DND-41 (cell line): ENCODE measurements at regions not wholly inside any gene's neighbourhood (a gene's known extent, or its start where the extent isn't known, plus 50 kb on each side); places are given as distances from the start of the nearest gene placed in this dataset.
"Not testable (repeated sequence)": the region's sequence is repeated elsewhere in the genome, so short reads cannot be mapped to it uniquely, and the experiment has no call there.

Experiments used
- ATAC-seq: fragments of 200-7000 bp; cut with Tn5 transposase; 3 replicates; pipeline ENCODE4 v1.9.1; 2021; ENCODE audit warnings: low read depth; ENCODE audit not compliant: insufficient read depth
- DNase-seq: peaks from one replicate; pipeline ENCODE4 v3.0.0-alpha.2; 2020
- H2AFZ ChIP-seq: 2 replicates; pipeline ENCODE4 v1.6.0; 2012; ENCODE audit warnings: low read depth, low read length
- H3K27ac ChIP-seq: 2 replicates; pipeline ENCODE4 v1.5.1; 2012; ENCODE audit warnings: low read length, inconsistent platforms
- H3K27me3 ChIP-seq: fragments of 200-600 bp; sonication (generic); 2 replicates; pipeline ENCODE4 v1.6.0; 2012; ENCODE audit warnings: low read length, mild to moderate bottlenecking, inconsistent platforms; ENCODE audit not compliant: insufficient read depth, poor library complexity
- H3K36me3 ChIP-seq: 2 replicates; pipeline ENCODE4 v1.5.1; 2012; ENCODE audit warnings: low read length, inconsistent platforms; ENCODE audit not compliant: insufficient read depth
- H3K4me1 ChIP-seq: 2 replicates; pipeline ENCODE4 v1.5.1; 2012; ENCODE audit warnings: mild to moderate bottlenecking, low read length; ENCODE audit not compliant: insufficient read depth
- H3K4me2 ChIP-seq: 2 replicates; pipeline ENCODE4 v1.6.0; 2012; ENCODE audit warnings: mild to moderate bottlenecking, moderate library complexity, low read length, inconsistent platforms; ENCODE audit not compliant: insufficient read depth
- H3K4me3 ChIP-seq, 2 experiments: fragments of 200-600 bp in 1 of 2; shearing (Covaris generic) in 1 of 2; 2 replicates each; pipeline ENCODE4 v1.5.1; 2012 to 2016; ENCODE audit warnings: inconsistent platforms in 2 of 2, low read length in 2 of 2, mild to moderate bottlenecking in 2 of 2, low read depth in 1 of 2, moderate library complexity in 1 of 2
- H3K79me2 ChIP-seq: 2 replicates; pipeline ENCODE4 v1.6.0; 2012; ENCODE audit warnings: low read length, inconsistent platforms; ENCODE audit not compliant: insufficient read depth
- H3K9ac ChIP-seq: 2 replicates; pipeline ENCODE4 v1.6.0; 2012; ENCODE audit warnings: low read depth, mild to moderate bottlenecking, inconsistent platforms, low read length, moderate library complexity
- H3K9me3 ChIP-seq: 2 replicates; pipeline ENCODE4 v1.5.1; 2012; ENCODE audit warnings: low read length, moderate library complexity, mild to moderate bottlenecking, inconsistent platforms; ENCODE audit not compliant: insufficient read depth, severe bottlenecking
- H4K20me1 ChIP-seq: 2 replicates; pipeline ENCODE4 v1.6.0; 2012; ENCODE audit warnings: low read length; ENCODE audit not compliant: insufficient read depth
- EZH2 ChIP-seq: IDR thresholded peaks from 3 replicates; pipeline ENCODE4 v1.6.1; 2012; ENCODE audit warnings: borderline replicate concordance, low read depth, mild to moderate bottlenecking, moderate library complexity, low read length, inconsistent platforms; ENCODE audit not compliant: severe bottlenecking
- TF ChIP-seq, protein P1 (sequence below): IDR thresholded peaks from 2 replicates; pipeline ENCODE4 v1.5.1; 2012; ENCODE audit warnings: borderline replicate concordance, low read length, moderate library complexity, mild to moderate bottlenecking; ENCODE audit not compliant: poor library complexity, severe bottlenecking; ENCODE audit errors: extremely low read depth

DNA sequence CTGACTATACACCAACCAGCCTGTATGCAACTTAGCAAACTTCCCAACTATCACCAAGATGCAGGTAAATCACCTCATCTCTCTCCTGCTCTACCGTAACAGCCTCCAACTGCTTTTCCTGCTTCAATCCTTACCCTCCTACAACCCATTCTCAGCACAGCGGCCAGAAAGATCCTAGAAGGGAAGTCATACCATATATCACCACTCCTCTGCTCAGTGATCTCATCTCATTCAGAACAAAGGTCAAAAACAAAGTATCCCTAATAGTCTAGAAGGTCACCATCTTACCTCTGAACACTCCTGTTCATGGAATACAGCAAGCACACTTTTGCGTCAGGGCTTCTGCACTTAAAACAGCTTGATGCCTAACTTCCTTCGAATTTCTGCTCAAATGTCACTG is 62.2 kb upstream of the RNF38 start:
- no peak overlapping the region for H3K27ac ChIP-seq
- H4K20me1 ChIP-seq, result peaks cover 24% of the 10 kb centered on the region; the same call in 1 of the 2 replicates
- no peak overlapping the region for H3K4me2 ChIP-seq
- no peaks in the 10 kb centered on the region for H3K9me3 ChIP-seq
- no peak for DNase-seq
- H2AFZ ChIP-seq, result no peak overlapping the region
- no peaks in the 10 kb centered on the region; the same call in 1 of the 2 replicates for H3K36me3 ChIP-seq
- H3K4me1 ChIP-seq, result peaks cover 30% of the 10 kb centered on the region
- no peak overlapping the region for H3K4me3 ChIP-seq
- H3K9ac ChIP-seq, result no peak overlapping the region
- no peak for ATAC-seq
- peaks cover 25% of the 10 kb centered on the region for H3K79me2 ChIP-seq
- TF ChIP-seq, protein P1, sequence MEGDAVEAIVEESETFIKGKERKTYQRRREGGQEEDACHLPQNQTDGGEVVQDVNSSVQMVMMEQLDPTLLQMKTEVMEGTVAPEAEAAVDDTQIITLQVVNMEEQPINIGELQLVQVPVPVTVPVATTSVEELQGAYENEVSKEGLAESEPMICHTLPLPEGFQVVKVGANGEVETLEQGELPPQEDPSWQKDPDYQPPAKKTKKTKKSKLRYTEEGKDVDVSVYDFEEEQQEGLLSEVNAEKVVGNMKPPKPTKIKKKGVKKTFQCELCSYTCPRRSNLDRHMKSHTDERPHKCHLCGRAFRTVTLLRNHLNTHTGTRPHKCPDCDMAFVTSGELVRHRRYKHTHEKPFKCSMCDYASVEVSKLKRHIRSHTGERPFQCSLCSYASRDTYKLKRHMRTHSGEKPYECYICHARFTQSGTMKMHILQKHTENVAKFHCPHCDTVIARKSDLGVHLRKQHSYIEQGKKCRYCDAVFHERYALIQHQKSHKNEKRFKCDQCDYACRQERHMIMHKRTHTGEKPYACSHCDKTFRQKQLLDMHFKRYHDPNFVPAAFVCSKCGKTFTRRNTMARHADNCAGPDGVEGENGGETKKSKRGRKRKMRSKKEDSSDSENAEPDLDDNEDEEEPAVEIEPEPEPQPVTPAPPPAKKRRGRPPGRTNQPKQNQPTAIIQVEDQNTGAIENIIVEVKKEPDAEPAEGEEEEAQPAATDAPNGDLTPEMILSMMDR, result no peak
- TF ChIP-seq EZH2, result no peak
- H3K27me3 ChIP-seq, result no peaks in the 10 kb centered on the region

DNA sequence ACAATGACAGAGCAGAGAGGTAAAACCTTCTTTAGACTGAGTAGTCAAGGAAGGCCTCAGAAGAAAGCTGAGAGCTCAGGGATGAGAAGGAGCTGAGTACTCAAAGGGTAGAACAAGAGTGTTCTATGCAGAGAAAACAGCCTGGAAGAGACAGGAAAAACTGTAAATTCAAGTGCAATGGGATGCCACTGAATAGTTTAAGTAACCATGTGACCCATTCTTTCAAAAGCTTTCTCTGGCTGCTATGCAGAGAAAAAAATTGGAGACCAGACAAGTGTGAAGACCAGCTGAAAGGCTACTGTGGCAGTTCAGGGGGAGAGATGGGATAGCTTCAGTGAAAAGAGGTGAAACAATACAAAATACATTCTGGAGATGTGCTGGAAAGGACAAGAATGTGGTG is 61.3 kb upstream of the RNF38 start:
- DNase-seq (no peak), ATAC-seq (no peak)
- no peak overlapping the region for H3K27ac ChIP-seq
- peaks cover 33% of the 10 kb centered on the region for H3K79me2 ChIP-seq
- H4K20me1 ChIP-seq, result peaks cover 30% of the 10 kb centered on the region; the same call in 1 of the 2 replicates
- no peaks in the 10 kb centered on the region for H3K27me3 ChIP-seq
- TF ChIP-seq, protein P1, result no peak
- no peak for TF ChIP-seq EZH2
- H3K4me2 ChIP-seq, result no peak overlapping the region
- no peak overlapping the region for H2AFZ ChIP-seq
- no peaks in the 10 kb centered on the region for H3K9me3 ChIP-seq
- no peaks in the 10 kb centered on the region; the same call in 1 of the 2 replicates for H3K36me3 ChIP-seq
- peaks cover 39% of the 10 kb centered on the region for H3K4me1 ChIP-seq
- H3K9ac ChIP-seq, result no peak overlapping the region
- no peak overlapping the region for H3K4me3 ChIP-seq

DNA sequence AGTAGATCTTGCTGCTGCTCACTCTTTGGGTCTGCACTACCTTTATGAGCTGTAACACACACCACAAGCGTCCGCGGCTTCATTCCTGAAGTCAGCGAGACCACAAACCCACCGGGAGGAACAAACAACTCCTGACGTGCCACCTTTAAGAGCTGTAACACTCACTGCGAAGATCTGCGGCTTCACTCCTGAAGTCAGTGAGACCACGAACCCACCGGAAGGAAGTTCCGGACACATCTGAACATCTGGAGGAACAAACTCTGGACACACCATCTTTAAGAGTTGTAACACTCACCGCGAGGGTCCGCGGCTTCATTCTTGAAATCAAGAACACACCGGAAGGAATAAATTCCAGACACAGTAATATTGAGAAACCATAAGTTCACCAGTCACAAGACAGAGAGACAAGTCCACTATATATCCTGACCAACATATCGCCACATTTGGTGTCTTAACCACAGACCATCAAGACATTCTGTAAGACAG is 58.4 kb upstream of the RNF38 start:
- not testable (repeated sequence) for H3K4me3 ChIP-seq, H2AFZ ChIP-seq, H3K36me3 ChIP-seq, H3K9me3 ChIP-seq, H3K27me3 ChIP-seq, H3K9ac ChIP-seq
- ATAC-seq (peak; percentile 82), DNase-seq (peak; percentile 86)
- Histone ChIP-seq H4K20me1 (peaks cover 30% of the 10 kb centered on the region; the same call in 1 of the 2 replicates), H3K4me2 (peak overlapping the region; percentile 44; the same call in 1 of the 2 replicates), H3K4me1 (peaks cover 41% of the 10 kb centered on the region), H3K79me2 (peaks cover 35% of the 10 kb centered on the region), H3K27ac (peak overlapping the region; percentile 8)

DNA sequence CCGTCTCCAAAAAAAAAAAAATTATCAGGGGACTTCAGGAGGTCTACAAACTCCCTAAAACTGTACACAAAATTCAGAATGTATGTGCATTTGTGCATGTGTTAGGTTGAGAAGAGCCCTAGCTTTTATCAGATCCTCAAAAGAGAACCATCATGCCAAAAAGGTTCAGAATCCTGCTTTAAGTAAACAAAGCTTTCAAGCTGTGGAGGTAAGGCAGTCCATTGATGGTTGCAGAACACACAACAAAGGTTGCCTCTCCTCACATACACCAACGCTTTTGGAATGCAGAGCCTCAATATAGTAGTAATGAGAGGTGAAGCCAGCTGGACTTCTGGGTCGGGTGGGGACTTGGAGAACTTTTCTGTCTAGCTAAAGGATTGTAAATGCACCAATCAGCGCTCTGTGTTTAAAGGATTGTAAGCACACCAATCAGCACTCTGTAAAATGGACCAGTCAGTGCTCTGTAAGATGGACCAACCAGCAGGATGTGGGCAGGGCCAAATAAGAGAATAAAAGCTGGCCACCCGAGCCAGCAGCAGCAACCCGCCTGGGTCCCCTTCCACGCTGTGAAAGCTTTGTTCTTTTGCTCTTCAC is 57.9 kb upstream of the RNF38 start:
- no peak for DNase-seq
- Histone ChIP-seq H3K36me3 (no peaks in the 10 kb centered on the region; the same call in 1 of the 2 replicates), H3K27me3 (no peaks in the 10 kb centered on the region), H3K9ac (no peak overlapping the region), H3K4me1 (peaks cover 41% of the 10 kb centered on the region), H3K27ac (peak overlapping the region; percentile 8), H4K20me1 (peaks cover 30% of the 10 kb centered on the region; the same call in 1 of the 2 replicates), H2AFZ (no peak overlapping the region), H3K4me3 (peak overlapping the region in 1 of 2 experiments; percentile 1; a peak in 1 of 4 replicates), H3K9me3 (no peaks in the 10 kb centered on the region), H3K79me2 (peaks cover 32% of the 10 kb centered on the region), H3K4me2 (peak overlapping the region; percentile 44)
- TF ChIP-seq, protein P1, result no peak
- TF ChIP-seq EZH2, result no peak
- ATAC-seq, result peak; percentile 67
